Coronary artery (tissue), 2 donors: ENCODE measurements at regions not wholly inside any gene's neighbourhood (a gene's known extent, or its start where the extent isn't known, plus 50 kb on each side); places are given as distances from the start of the nearest gene placed in this dataset.

Source experiments
- DNase-seq: peaks from one replicate; pipeline ENCODE4 v3.0.0-alpha.2; 2017; ENCODE audit warnings: low spot score
- H3K27ac ChIP-seq, 2 donors: fragments of 200-600 bp; sonication (generic); one replicate each; pipeline ENCODE4 v1.5.1; 2016 to 2019
- H3K4me3 ChIP-seq: fragments of 200-600 bp; sonication (generic); 2 replicates; pipeline ENCODE4 v1.5.1; 2016; ENCODE audit warnings: mild to moderate bottlenecking, moderate library complexity
- TF ChIP-seq, protein P1 (sequence below): fragments of 200-600 bp; sonication (generic); IDR thresholded peaks from one replicate; pipeline ENCODE4 v1.5.1; 2019; ENCODE audit warnings: antibody characterized with exemption

DNA sequence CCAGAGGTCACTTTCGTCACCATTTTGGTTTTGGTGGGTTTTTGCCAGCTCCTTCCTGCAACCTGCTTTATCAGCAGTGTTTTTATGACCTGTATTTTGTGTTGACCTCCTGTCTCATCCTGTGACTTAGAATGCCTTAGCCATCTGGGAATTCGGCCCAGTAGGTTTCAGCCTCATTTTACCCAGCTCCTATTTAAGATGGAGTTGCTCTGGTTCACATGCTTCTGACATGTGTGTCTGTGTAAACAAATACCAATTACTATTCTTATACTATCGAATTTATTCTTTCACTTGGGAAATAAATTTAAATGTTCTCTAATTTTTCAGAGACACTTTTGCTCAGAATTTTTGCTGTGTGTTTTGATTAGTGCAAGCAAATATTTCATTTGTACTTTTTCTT lies 1370.3 kb upstream of the MIR17HG start:
- H3K27ac ChIP-seq: no peak overlapping the region
- TF ChIP-seq, protein P1, sequence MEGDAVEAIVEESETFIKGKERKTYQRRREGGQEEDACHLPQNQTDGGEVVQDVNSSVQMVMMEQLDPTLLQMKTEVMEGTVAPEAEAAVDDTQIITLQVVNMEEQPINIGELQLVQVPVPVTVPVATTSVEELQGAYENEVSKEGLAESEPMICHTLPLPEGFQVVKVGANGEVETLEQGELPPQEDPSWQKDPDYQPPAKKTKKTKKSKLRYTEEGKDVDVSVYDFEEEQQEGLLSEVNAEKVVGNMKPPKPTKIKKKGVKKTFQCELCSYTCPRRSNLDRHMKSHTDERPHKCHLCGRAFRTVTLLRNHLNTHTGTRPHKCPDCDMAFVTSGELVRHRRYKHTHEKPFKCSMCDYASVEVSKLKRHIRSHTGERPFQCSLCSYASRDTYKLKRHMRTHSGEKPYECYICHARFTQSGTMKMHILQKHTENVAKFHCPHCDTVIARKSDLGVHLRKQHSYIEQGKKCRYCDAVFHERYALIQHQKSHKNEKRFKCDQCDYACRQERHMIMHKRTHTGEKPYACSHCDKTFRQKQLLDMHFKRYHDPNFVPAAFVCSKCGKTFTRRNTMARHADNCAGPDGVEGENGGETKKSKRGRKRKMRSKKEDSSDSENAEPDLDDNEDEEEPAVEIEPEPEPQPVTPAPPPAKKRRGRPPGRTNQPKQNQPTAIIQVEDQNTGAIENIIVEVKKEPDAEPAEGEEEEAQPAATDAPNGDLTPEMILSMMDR: no peak
- H3K4me3 ChIP-seq: no peak overlapping the region
- no peak for DNase-seq

DNA sequence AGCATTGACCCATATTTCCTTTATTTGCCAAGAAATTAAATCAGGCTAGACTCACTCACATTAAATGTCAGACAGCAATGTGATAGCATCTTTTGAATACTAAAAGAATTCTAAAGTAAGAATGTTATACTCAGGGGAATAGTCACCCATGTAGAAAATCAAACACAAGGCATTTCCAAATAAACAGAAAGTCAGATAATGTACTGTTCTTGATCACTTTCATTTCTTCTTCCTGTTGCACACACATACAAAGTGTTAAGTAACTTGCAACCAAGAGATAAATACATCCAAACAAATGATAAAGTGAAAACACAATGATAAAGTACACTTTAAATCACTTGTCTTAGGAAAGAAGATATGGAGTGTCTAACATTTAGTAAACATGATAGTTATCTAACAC lies 1366.6 kb upstream of the MIR17HG start:
- Histone ChIP-seq H3K27ac (no peak overlapping the region), H3K4me3 (no peak overlapping the region)
- TF ChIP-seq, protein P1: no peak
- no peak for DNase-seq

DNA sequence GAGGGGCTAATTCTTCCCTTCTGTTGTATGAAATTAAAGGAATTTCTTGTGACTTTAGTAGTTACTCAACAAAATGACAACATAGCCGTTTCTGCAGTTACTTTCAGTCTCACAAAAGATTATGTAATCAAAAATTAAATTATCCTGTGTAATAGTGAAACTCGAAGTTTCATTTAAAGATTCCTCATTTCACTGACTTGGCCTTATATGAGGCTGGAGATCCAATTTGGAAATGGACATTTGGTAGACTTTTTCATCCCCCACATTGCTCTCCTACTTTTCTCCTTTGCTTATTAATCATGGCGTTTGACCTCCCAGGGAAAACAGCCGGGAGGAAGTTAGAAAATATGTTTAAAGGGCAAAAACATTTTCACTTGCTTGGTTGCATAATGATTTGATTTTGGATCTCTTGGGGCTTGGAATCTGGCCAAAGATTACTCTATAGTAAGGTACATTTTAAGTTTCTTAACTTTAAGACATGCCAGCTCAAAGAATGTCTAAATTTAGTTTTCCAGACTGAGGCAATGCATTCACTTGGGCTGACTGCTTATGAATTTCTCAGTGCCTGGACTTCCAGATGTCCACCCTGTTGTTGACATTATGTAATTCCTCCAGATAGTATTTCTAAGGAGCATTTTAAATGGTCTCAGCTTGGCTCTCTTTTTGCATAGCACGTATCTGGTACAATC lies 1364.9 kb upstream of the MIR17HG start:
- Histone ChIP-seq H3K27ac (peak overlapping the region in 1 of 2 donors; percentile 44), H3K4me3 (peak overlapping the region; percentile 37)
- no peak for DNase-seq
- TF ChIP-seq, protein P1: no peak

DNA sequence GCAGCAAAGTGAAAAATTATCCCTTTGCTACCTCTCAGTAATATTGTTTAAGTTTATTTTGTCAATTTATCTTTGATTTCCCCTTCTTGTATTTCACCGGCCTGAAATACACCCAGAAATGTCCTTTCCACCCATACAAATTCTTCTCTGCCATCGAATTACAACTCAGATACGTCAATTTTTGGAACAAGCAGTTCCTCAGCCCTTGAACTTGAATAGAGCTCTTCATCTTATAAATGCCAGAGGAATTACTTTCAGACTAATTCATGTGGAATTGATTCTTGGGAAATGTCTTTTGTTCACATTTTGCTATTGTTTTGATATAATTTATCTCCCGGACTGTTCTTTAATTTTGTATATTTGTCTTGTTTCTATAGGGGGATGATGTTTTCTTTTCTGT lies 1359.3 kb upstream of the MIR17HG start:
- H3K27ac ChIP-seq: no peak overlapping the region
- TF ChIP-seq, protein P1: no peak
- no peak for DNase-seq
- no peak overlapping the region for H3K4me3 ChIP-seq

DNA sequence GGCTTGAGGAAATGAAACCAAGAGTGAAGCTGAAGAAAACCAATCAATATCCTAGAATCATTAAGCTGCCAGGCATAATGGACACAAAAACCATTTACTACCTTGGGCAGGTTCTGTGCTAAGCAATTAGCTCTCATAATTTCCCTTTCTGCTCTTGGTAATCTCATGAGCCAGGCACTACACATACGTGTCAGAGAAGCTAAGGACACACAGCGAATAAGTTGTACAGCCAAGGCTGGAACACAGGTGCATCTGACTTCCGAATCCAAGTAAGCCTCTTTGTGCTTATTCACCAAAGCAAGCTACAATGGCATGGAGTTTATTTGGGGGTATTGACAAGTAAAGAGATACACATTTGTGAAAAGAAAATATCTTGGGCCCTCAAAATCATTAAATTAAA lies 1343.9 kb upstream of the MIR17HG start:
- DNase-seq: no peak
- H3K27ac ChIP-seq: no peak overlapping the region
- H3K4me3 ChIP-seq: no peak overlapping the region
- TF ChIP-seq, protein P1: no peak

DNA sequence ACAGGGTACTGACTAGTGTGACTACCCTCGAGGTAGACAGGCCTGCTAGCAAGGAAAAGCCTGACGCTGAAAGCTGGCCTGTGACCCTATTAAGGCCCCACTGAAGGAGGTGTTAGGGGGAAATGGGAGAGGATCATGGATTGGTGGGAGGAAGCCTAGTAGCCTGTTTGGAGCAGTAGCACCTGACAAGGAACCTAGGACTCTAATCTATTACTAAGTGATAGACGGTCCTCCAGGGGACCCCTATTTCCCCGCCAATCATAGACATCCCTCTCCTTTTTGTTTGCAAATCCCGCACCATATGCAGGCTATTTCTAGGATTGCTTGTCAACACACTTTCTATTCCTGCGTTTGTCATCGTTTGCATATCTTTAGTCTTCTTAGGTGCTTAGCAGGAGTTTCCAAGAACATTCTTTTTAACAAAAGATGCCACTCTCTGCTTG lies 1338.8 kb upstream of the MIR17HG start:
- H3K4me3 ChIP-seq: no peak overlapping the region
- DNase-seq: no peak
- no peak overlapping the region for H3K27ac ChIP-seq
- TF ChIP-seq, protein P1: no peak

DNA sequence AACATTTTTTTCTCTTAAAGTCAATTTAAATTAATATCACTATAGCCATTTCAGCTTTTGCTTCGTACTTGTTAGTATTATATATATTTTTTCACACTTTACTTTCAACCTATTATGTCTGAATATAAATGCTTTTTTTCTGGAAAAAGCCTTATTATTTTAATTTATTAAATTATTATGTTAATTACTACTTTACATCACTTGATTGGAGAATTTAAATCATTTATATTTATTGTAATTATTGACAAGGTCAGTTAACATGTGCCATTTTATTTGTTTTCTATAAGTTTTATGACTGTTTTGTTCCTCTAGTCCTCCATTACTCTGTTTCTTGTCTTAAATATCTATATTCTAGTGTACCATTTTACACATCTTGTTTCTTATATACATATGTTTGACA lies 1333.4 kb upstream of the MIR17HG start:
- no peak overlapping the region for H3K27ac ChIP-seq
- TF ChIP-seq, protein P1: no peak

More for the DNA sequence above, 1333.4 kb upstream of the MIR17HG start:
- H3K4me3 ChIP-seq: no peak overlapping the region
- no peak for DNase-seq
